K562 (cell line): ENCODE measurements at regions not wholly inside any gene's neighbourhood (a gene's known extent, or its start where the extent isn't known, plus 50 kb on each side); places are given as distances from the start of the nearest gene placed in this dataset. TPM values are rescaled to one million over a fixed set of nuclear protein-coding genes. Genes with fewer than 3 reads are reported as not detected.

Source experiments
- small RNA-seq: library from RNA; depleted of rRNA; stranded (forward); fragments of <200 nt; gene quantifications from one replicate; pipeline ENCODE3, GENCODE V24; 2014

Small RNA genes lying in the stretch of these regions (small RNA-seq; reads per million reads assigned to genes)
- 0.26 reads per million for gene RF00002
- not detected for gene RF00026
